Choroid plexus epithelial cell (primary cell): ENCODE measurements at regions not wholly inside any gene's neighbourhood (a gene's known extent, or its start where the extent isn't known, plus 50 kb on each side); places are given as distances from the start of the nearest gene placed in this dataset.

Source experiments
- DNase-seq: peaks from one replicate; pipeline ENCODE4 v3.0.0-alpha.2; 2010; ENCODE audit warnings: low read depth
- H3K4me3 ChIP-seq: 2 replicates; pipeline ENCODE4 v1.5.1; 2011; ENCODE audit warnings: low read depth, mild to moderate bottlenecking, control low read depth, low read length, moderate library complexity
- TF ChIP-seq, protein P1 (sequence below): conservative IDR thresholded peaks from 2 replicates; pipeline ENCODE4 v1.5.1; 2011; ENCODE audit warnings: low read depth, mild to moderate bottlenecking, control low read depth, inconsistent platforms, low read length, moderate library complexity

DNA sequence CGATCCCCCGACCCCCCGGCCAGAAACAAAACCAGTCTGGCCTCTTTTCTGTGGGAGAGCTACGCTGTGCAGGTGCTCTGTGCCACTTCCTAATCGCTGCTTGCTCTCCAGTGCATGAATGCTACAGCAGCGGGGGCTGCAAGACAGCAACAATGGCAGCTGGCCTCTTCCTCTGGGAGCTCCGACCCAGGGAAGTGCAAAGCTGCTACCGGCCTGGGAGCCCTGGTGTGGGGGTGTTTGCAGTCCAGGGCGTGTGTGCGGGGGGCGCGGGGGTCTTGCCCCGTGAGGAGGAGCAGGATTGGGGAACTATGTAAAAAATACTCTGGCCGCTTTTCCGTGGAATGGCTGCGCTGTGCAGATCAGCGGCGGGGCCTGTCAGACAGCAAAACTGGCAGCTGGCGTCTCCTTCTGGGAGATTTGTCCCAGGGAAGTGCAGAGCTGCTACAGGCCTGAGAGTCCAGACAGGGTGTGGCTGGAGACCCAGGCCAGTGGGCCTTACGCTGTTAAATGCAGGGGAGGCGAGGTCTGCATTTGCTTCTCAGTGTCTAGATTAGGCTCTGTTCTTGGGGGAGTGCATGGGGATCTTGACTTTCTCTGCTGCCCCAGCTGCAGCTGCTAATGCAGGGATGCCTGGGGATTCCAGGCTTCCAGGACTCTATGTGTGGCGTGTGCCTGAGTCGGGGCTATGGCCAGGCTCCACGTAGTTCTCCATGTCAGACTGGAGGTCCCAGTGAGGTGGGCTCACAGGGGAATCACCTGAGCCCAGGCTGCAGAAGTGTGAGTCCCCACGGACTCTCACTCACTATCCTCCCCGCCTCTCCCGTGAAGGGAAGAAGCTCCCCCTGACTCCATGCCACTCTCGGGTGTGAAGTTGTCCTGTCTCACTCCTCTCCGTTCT is 344.5 kb downstream of the AEBP2 start:
- H3K4me3 ChIP-seq, result no peak overlapping the region
- DNase-seq, result no peak
- TF ChIP-seq, protein P1, sequence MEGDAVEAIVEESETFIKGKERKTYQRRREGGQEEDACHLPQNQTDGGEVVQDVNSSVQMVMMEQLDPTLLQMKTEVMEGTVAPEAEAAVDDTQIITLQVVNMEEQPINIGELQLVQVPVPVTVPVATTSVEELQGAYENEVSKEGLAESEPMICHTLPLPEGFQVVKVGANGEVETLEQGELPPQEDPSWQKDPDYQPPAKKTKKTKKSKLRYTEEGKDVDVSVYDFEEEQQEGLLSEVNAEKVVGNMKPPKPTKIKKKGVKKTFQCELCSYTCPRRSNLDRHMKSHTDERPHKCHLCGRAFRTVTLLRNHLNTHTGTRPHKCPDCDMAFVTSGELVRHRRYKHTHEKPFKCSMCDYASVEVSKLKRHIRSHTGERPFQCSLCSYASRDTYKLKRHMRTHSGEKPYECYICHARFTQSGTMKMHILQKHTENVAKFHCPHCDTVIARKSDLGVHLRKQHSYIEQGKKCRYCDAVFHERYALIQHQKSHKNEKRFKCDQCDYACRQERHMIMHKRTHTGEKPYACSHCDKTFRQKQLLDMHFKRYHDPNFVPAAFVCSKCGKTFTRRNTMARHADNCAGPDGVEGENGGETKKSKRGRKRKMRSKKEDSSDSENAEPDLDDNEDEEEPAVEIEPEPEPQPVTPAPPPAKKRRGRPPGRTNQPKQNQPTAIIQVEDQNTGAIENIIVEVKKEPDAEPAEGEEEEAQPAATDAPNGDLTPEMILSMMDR, result no peak

DNA sequence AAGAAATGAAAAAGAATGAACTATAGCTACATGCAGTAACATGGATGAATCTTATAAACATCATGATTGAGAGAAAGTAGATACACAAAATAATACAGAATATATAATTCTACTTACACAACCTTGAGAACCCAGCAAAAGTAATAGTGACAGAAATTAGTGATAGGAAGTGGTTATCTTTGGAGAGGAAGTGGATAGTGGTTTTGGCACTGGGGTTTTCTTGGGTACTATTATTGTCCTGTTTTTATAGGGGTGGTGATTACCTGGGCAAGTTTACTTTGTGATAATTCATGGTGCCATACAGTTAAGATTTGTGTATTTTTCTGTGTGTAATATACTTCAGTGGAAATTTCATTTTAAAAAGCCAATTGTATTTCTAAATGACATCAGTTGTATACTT is 352.7 kb downstream of the AEBP2 start:
- no peak overlapping the region for H3K4me3 ChIP-seq
- DNase-seq, result no peak
- TF ChIP-seq, protein P1, result no peak

DNA sequence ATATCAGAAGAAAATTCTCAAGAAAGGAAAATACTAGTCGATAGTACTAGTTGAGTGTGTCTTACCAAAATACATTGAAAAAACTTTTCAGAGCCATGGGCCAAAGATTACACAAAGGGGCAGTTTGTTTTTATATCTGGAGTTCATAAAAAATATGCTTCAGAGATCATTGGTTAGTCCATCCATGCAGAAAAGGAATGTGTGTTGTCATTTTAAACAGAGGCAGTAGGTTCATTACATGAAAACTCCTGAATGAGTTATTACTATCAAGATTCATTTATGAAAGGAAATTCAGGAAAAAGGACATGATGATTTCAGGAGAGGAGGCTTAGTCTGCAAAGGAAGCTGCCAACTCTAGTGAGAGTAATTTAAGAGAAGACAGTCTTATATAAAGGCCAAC is 354.8 kb downstream of the AEBP2 start:
- H3K4me3 ChIP-seq, result no peak overlapping the region
- TF ChIP-seq, protein P1, result no peak
- DNase-seq, result no peak

DNA sequence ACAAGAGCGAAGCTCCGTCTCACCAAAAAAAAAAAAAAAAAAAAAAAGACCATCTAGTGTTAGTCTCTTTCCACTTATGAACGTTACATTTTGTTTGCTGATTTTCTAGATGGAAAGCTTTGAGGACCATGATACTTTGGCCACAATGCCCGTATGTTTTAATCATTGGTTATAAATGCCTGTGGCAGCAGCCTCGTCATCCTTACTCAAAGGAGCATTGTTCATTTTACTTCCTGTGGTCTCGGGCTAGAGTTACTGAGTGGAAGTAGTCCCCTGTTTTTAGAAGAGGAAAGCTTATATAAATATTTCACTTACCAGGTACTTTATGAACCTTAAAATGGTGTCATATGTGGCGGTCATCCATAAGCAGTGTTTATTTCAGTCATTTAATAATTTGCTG is 359.9 kb downstream of the AEBP2 start:
- TF ChIP-seq, protein P1, result no peak
- no peak for DNase-seq
- H3K4me3 ChIP-seq, result no peak overlapping the region

DNA sequence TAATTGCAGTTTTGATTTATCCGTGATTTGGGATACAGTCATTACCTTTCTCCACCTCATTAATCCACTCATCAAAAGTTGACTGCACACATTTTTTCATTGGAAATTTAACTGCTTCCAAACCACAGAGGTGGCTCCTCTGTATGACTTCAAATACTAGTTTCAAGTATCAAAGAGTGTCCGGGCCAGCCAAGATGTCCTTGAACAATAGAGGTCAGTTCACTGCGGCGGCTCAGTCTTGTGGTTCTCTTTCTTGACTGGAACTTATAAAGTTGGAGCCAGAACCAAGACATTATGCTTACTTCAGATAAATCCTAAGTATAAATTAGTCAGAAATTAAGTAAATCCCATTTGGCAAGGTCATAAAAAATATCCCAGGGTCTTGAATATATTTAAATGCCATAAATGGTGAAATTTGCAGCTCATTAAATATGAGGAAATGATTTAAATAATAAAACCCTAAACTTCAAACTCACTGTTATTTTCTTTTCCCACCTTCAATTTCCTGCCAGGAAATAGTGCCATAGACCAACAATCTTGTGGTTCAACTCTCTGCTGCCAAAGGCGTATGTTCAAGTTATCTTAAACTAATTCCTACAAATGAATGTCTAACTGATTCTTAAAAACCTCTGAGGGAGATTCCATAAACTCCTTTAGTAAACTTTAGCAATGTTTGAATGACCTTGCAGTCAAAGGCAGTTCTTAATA is 360.8 kb downstream of the AEBP2 start:
- peak; percentile 60 for DNase-seq
- H3K4me3 ChIP-seq, result no peak overlapping the region
- TF ChIP-seq, protein P1, result no peak

DNA sequence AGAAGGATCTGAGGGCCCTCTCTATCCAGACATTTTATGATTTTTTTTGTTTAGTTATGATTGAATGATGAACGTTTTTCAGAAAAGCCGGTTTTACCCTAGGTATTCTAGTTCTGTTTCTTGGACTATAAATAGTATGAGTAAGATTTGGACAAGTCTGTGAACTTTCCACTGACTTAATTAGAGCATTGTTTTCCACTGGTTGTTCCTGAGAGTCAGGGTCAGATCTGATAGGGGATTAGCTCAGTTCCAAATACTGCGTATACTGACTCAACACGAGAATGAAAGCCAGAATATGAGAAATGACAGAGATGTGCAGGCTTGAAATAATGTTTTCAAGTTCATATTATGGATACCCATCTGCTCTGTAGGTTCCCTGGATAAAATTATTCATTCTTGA is 361.6 kb downstream of the AEBP2 start:
- no peak overlapping the region for H3K4me3 ChIP-seq
- TF ChIP-seq, protein P1, result no peak
- DNase-seq, result peak; percentile 42
